Liver (tissue), 8 donors: ENCODE measurements at regions not wholly inside any gene's neighbourhood (a gene's known extent, or its start where the extent isn't known, plus 50 kb on each side); places are given as distances from the start of the nearest gene placed in this dataset.

Experiments used
- DNase-seq: peaks from one replicate; pipeline ENCODE4 v3.0.0-alpha.2; 2017; ENCODE audit warnings: low spot score
- H3K27ac ChIP-seq, 2 donors: one replicate each; pipeline ENCODE4 v1.7.0; 2013; ENCODE audit warnings: inconsistent platforms in 2 of 2, low read length in 2 of 2, control low read depth in 1 of 2, low read depth in 1 of 2, mild to moderate bottlenecking in 1 of 2
- H3K27me3 ChIP-seq, 4 donors: one replicate each; pipeline versions ENCODE4 v1.6.1 to v1.7.0; 2013; ENCODE audit warnings: low read length in 3 of 4, inconsistent platforms in 1 of 4, mild to moderate bottlenecking in 1 of 4, moderate library complexity in 1 of 4; ENCODE audit not compliant: control insufficient read depth in 4 of 4, insufficient read depth in 4 of 4
- H3K36me3 ChIP-seq, 4 donors: one replicate each; pipeline versions ENCODE4 v1.6.1 to v1.7.0; 2013; ENCODE audit warnings: low read length in 3 of 4, mild to moderate bottlenecking in 3 of 4, low read depth in 1 of 4, moderate library complexity in 1 of 4; ENCODE audit not compliant: control insufficient read depth in 4 of 4, insufficient read depth in 3 of 4
- H3K4me1 ChIP-seq, 4 donors: one replicate each; pipeline versions ENCODE4 v1.6.1 to v1.7.0; 2013; ENCODE audit warnings: low read length in 3 of 4, mild to moderate bottlenecking in 3 of 4, moderate library complexity in 1 of 4; ENCODE audit not compliant: control insufficient read depth in 4 of 4, insufficient read depth in 4 of 4
- H3K4me3 ChIP-seq, 3 donors: one replicate each; pipeline versions ENCODE4 v1.6.1 to v1.7.0; 2013; ENCODE audit warnings: low read length in 3 of 3, control low read depth in 1 of 3, low read depth in 1 of 3, mild to moderate bottlenecking in 1 of 3
- H3K9ac ChIP-seq, 2 donors: one replicate each; pipeline ENCODE4 v1.7.0; 2013; ENCODE audit warnings: low read length in 2 of 2, mild to moderate bottlenecking in 2 of 2, moderate library complexity in 2 of 2, control low read depth in 1 of 2, low read depth in 1 of 2
- H3K9me3 ChIP-seq, 4 donors: one replicate each; pipeline versions ENCODE4 v1.6.1 to v1.7.0; 2013; ENCODE audit warnings: low read length in 3 of 4; ENCODE audit not compliant: control insufficient read depth in 4 of 4
- EGR1 ChIP-seq, 2 donors: IDR thresholded peaks; 2 replicates each; pipeline ENCODE4 v1.6.1; 2016 to 2018; ENCODE audit warnings: antibody characterized with exemption in 2 of 2, low read depth in 2 of 2
- FOXA1 ChIP-seq: IDR thresholded peaks from 2 replicates; pipeline ENCODE4 v1.6.1; 2016; ENCODE audit warnings: antibody characterized with exemption
- FOXA2 ChIP-seq: IDR thresholded peaks from 2 replicates; pipeline ENCODE4 v1.6.1; 2016; ENCODE audit warnings: antibody characterized with exemption
- GABPA ChIP-seq, 2 donors: IDR thresholded peaks in 1 of 2; conservative IDR thresholded peaks in 1 of 2; 2 replicates each; pipeline ENCODE4 v1.6.1; 2016; ENCODE audit warnings: antibody characterized with exemption in 2 of 2, mild to moderate bottlenecking in 1 of 2, moderate library complexity in 1 of 2
- HNF4A ChIP-seq, 2 donors: conservative IDR thresholded peaks; 2 replicates each; pipeline ENCODE4 v1.6.1; 2016; ENCODE audit warnings: antibody characterized with exemption in 2 of 2, mild to moderate bottlenecking in 2 of 2
- HNF4G ChIP-seq: IDR thresholded peaks from 2 replicates; pipeline ENCODE4 v1.6.1; 2016; ENCODE audit warnings: antibody characterized with exemption
- JUND ChIP-seq, 2 donors: IDR thresholded peaks; 2 replicates each; pipeline ENCODE4 v1.6.1; 2016; ENCODE audit warnings: antibody characterized with exemption in 2 of 2
- NR2F2 ChIP-seq: IDR thresholded peaks from 2 replicates; pipeline ENCODE4 v1.6.1; 2016; ENCODE audit warnings: antibody characterized with exemption
- RXRA ChIP-seq, 2 donors: IDR thresholded peaks; 2 replicates each; pipeline ENCODE4 v1.6.1; 2017 to 2018; ENCODE audit warnings: antibody characterized with exemption in 2 of 2, mild to moderate bottlenecking in 1 of 2
- SP1 ChIP-seq: IDR thresholded peaks from 2 replicates; pipeline ENCODE4 v1.6.1; 2018; ENCODE audit warnings: antibody characterized with exemption, mild to moderate bottlenecking
- TAF1 ChIP-seq: conservative IDR thresholded peaks from 2 replicates; pipeline ENCODE4 v1.6.1; 2016; ENCODE audit warnings: antibody characterized with exemption, mild to moderate bottlenecking
- YY1 ChIP-seq: IDR thresholded peaks from 2 replicates; pipeline ENCODE4 v1.6.1; 2016; ENCODE audit warnings: antibody characterized with exemption, mild to moderate bottlenecking
- WGBS: extraction: QIAGEN DNeasy Blood & Tissue Kit; methylation state at CpG from one replicate; pipeline ENCODE4 v1.1.7; 2013; 5-methylcytosine and 5-hydroxymethylcytosine counted together
- TF ChIP-seq, protein P1 (sequence below): IDR thresholded peaks from 2 replicates; pipeline ENCODE4 v1.6.1; 2016; ENCODE audit warnings: antibody characterized with exemption, mild to moderate bottlenecking
- TF ChIP-seq, protein P2 (sequence below): IDR thresholded peaks from 2 replicates; pipeline ENCODE4 v1.6.1; 2016; ENCODE audit warnings: antibody characterized with exemption
- TF ChIP-seq, protein P3 (sequence below): fragments of 150-350 bp; IDR thresholded peaks from 2 replicates; pipeline ENCODE4 v1.5.1; 2017; ENCODE audit warnings: improper control_type of control experiment, low read depth, low read length; ENCODE audit not compliant: missing input control
- TF ChIP-seq, protein P4 (sequence below): IDR thresholded peaks from 2 replicates; pipeline ENCODE4 v1.6.1; 2016; ENCODE audit warnings: antibody characterized with exemption
- donor health status: healthy.
- donor health status: healthy.
- donor health status: healthy.
- donor health status: healthy.
- donor health status: healthy.

DNA sequence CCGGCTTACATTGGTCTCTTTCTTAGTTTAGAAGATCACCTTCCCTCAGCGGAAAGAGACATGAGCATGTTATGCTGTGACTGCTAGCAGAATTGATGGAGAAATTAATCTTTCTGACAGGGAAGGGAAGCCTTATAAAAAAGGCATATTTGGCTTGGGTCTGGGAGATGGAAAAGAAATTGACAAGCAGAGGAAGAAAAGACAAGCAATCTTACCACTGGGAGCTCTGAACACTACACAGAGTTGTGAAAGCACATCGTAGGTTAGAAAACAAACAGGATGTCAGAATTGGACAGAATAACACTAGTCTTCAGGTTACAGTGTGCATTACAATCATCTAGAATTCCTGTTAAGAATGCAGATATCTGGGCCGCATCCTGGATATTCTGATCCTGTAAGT is 1493.8 kb upstream of the IGFBP7 start (continued):
- TF ChIP-seq, protein P1, sequence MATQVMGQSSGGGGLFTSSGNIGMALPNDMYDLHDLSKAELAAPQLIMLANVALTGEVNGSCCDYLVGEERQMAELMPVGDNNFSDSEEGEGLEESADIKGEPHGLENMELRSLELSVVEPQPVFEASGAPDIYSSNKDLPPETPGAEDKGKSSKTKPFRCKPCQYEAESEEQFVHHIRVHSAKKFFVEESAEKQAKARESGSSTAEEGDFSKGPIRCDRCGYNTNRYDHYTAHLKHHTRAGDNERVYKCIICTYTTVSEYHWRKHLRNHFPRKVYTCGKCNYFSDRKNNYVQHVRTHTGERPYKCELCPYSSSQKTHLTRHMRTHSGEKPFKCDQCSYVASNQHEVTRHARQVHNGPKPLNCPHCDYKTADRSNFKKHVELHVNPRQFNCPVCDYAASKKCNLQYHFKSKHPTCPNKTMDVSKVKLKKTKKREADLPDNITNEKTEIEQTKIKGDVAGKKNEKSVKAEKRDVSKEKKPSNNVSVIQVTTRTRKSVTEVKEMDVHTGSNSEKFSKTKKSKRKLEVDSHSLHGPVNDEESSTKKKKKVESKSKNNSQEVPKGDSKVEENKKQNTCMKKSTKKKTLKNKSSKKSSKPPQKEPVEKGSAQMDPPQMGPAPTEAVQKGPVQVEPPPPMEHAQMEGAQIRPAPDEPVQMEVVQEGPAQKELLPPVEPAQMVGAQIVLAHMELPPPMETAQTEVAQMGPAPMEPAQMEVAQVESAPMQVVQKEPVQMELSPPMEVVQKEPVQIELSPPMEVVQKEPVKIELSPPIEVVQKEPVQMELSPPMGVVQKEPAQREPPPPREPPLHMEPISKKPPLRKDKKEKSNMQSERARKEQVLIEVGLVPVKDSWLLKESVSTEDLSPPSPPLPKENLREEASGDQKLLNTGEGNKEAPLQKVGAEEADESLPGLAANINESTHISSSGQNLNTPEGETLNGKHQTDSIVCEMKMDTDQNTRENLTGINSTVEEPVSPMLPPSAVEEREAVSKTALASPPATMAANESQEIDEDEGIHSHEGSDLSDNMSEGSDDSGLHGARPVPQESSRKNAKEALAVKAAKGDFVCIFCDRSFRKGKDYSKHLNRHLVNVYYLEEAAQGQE: no peak
- TF ChIP-seq, protein P2, sequence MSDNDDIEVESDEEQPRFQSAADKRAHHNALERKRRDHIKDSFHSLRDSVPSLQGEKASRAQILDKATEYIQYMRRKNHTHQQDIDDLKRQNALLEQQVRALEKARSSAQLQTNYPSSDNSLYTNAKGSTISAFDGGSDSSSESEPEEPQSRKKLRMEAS: no peak

DNA sequence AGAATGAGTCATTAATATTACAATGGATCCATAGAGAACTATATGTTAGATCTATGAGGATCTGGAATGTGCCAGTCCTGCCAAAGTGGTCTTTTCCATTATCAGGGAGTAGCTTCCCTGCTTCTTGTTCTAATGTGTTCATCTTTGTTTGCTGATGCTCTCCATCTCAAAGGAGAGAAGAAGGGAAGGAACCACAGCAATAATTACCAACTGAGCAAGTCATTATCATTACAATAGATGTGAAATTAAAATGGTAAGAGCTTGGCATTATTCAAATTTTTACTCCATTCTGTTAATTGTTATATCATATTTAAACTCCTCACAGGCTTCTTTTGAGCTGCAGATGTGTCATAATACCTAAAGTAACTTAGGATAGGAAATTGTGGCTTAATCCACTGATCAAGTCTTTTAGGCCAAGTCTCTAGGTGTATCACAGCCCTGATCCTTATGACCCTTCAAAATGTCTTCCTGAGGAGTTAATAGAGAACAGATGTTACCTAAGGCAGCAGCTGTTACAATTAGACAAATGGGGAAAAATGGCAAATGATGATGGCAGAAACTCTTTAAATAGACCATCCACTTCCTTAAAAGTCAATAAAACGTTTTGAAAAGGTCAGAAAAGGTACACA is 1492.7 kb upstream of the IGFBP7 start:
- TF ChIP-seq HNF4A (conservative IDR thresholded peaks at IDR 0.05) (no peak), FOXA2 (no peak), JUND (IDR thresholded peaks at IDR 0.05) (no peak), HNF4G (no peak), GABPA (IDR thresholded peaks at IDR 0.05 in 1 of 2, conservative IDR thresholded peaks at IDR 0.05 in 1 of 2) (no peak), TAF1 (no peak), NR2F2 (no peak), RXRA (IDR thresholded peaks at IDR 0.05) (no peak), FOXA1 (no peak), SP1 (no peak), EGR1 (IDR thresholded peaks at IDR 0.05; ENCODE audit: low read depth in 2 of 2) (no peak), YY1 (no peak)
- TF ChIP-seq, protein P2: no peak
- TF ChIP-seq, protein P3, sequence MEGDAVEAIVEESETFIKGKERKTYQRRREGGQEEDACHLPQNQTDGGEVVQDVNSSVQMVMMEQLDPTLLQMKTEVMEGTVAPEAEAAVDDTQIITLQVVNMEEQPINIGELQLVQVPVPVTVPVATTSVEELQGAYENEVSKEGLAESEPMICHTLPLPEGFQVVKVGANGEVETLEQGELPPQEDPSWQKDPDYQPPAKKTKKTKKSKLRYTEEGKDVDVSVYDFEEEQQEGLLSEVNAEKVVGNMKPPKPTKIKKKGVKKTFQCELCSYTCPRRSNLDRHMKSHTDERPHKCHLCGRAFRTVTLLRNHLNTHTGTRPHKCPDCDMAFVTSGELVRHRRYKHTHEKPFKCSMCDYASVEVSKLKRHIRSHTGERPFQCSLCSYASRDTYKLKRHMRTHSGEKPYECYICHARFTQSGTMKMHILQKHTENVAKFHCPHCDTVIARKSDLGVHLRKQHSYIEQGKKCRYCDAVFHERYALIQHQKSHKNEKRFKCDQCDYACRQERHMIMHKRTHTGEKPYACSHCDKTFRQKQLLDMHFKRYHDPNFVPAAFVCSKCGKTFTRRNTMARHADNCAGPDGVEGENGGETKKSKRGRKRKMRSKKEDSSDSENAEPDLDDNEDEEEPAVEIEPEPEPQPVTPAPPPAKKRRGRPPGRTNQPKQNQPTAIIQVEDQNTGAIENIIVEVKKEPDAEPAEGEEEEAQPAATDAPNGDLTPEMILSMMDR: no peak
- TF ChIP-seq, protein P4, sequence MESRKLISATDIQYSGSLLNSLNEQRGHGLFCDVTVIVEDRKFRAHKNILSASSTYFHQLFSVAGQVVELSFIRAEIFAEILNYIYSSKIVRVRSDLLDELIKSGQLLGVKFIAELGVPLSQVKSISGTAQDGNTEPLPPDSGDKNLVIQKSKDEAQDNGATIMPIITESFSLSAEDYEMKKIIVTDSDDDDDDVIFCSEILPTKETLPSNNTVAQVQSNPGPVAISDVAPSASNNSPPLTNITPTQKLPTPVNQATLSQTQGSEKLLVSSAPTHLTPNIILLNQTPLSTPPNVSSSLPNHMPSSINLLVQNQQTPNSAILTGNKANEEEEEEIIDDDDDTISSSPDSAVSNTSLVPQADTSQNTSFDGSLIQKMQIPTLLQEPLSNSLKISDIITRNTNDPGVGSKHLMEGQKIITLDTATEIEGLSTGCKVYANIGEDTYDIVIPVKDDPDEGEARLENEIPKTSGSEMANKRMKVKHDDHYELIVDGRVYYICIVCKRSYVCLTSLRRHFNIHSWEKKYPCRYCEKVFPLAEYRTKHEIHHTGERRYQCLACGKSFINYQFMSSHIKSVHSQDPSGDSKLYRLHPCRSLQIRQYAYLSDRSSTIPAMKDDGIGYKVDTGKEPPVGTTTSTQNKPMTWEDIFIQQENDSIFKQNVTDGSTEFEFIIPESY: no peak
- Histone ChIP-seq H3K9me3 (no peaks in the 10 kb centered on the region), H3K4me3 (no peak overlapping the region), H3K27me3 (no peaks in the 10 kb centered on the region), H3K27ac (no peak overlapping the region), H3K36me3 (no peaks in the 10 kb centered on the region), H3K4me1 (no peaks in the 10 kb centered on the region), H3K9ac (no peak overlapping the region)
- DNase-seq: no peak
- WGBS: 5% methylated on average over 1 of the region's 1 CpG
